ENCODE measurements at regions not wholly inside any gene's neighbourhood (a gene's known extent, or its start where the extent isn't known, plus 50 kb on each side); places are given as distances from the start of the nearest gene placed in this dataset.

DNA sequence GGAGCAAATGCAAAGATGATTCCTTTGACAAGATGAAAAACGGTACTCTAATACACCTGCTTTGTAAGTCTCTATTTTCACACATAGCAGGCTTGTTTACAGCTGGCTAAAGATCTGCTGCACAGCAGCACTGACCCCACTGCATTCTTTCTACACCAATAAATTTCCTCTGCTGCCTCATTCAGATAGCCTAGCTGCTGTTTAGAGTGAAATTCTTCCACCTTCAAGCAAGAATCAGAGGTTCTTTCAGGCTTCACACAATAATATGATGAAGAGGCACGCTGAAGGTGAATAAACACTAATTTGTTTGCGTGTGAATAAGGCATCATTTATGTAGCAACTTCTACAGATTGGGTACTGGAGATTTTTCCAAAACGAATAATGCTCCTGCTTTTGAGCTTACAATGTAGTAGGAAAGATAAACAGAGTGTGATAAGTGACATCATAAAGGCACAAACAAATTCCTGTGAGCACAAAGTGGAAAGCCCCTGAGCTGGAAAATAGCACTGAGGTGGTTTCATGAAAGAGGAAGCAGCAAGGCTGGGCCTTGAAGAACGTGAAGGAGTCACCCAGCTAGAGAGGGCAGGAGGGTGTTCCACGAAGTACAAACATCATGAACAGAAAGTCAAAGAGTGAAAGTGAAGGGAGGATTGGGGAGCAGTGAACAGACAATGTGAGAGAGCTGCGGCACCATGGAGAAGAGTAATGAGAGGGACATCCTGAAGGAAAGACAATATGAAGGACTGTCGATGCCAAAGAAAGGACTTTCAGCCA is 543.4 kb downstream of the CD83 start:
- TF ChIP-seq, protein P1, sequence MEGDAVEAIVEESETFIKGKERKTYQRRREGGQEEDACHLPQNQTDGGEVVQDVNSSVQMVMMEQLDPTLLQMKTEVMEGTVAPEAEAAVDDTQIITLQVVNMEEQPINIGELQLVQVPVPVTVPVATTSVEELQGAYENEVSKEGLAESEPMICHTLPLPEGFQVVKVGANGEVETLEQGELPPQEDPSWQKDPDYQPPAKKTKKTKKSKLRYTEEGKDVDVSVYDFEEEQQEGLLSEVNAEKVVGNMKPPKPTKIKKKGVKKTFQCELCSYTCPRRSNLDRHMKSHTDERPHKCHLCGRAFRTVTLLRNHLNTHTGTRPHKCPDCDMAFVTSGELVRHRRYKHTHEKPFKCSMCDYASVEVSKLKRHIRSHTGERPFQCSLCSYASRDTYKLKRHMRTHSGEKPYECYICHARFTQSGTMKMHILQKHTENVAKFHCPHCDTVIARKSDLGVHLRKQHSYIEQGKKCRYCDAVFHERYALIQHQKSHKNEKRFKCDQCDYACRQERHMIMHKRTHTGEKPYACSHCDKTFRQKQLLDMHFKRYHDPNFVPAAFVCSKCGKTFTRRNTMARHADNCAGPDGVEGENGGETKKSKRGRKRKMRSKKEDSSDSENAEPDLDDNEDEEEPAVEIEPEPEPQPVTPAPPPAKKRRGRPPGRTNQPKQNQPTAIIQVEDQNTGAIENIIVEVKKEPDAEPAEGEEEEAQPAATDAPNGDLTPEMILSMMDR (conservative IDR thresholded peaks at IDR 0.05) = no peak
- Histone ChIP-seq H3K14ac (ENCODE audit: insufficient read depth, low read length) (no peak overlapping the region), H3K79me2 (ENCODE audit: insufficient read depth, low read length) (no peaks in the 10 kb centered on the region), H4K8ac (replicated peaks; ENCODE audit: insufficient read length, low read depth, low read length) (no peak overlapping the region), H4K5ac (ENCODE audit: insufficient read length, low read depth, low read length) (no peak overlapping the region), H2BK5ac (ENCODE audit: insufficient read length, low read length) (no peak overlapping the region), H3K79me1 (ENCODE audit: insufficient read depth, low read depth, low read length, poor library complexity, severe bottlenecking) (no peaks in the 10 kb centered on the region), H2BK12ac (ENCODE audit: insufficient read length, low read depth, low read length) (no peak overlapping the region), H3K27me3 (ENCODE audit: insufficient read depth, low read length) (no peaks in the 10 kb centered on the region), H3K23ac (ENCODE audit: insufficient read length, low read depth, low read length) (no peak overlapping the region), H3K4me1 (ENCODE audit: insufficient read depth, low read length) (no peaks in the 10 kb centered on the region), H2AK5ac (ENCODE audit: insufficient read length, low read length) (no peak overlapping the region), H3K27ac (ENCODE audit: insufficient read length, low read depth, low read length) (no peak overlapping the region), H2BK120ac (ENCODE audit: low read depth, low read length, poor library complexity, severe bottlenecking) (no peak overlapping the region), H3K4me2 (ENCODE audit: insufficient read depth, insufficient read length, low read length) (no peak overlapping the region), H2AFZ (ENCODE audit: low read length) (no peak overlapping the region), H4K91ac (ENCODE audit: insufficient read length, low read depth, low read length) (no peak overlapping the region), H4K20me1 (ENCODE audit: control insufficient read depth, insufficient read depth, insufficient read length) (no peaks in the 10 kb centered on the region), H3T11ph (ENCODE audit: low read length) (no peak overlapping the region), H3K56ac (ENCODE audit: insufficient read length, low read depth, low read length) (no peak overlapping the region), H3K4ac (ENCODE audit: low read depth, low read length) (no peak overlapping the region), H2BK20ac (ENCODE audit: low read depth, low read length, poor library complexity, severe bottlenecking) (no peak overlapping the region), H3K9me3 (ENCODE audit: control insufficient read depth, low read depth, low read length) (no peaks in the 10 kb centered on the region), H3K9ac (ENCODE audit: extremely low read depth, insufficient read length, low read length) (no peak overlapping the region), H2BK15ac (ENCODE audit: low read depth, low read length) (no peak overlapping the region), H3K23me2 (ENCODE audit: insufficient read length, low read depth, low read length, poor library complexity, severe bottlenecking) (no peaks in the 10 kb centered on the region), H3K18ac (ENCODE audit: insufficient read length, low read depth, low read length) (no peak overlapping the region)
- Mint-ChIP-seq H3K27me3 (ENCODE audit: low read depth) (peaks cover 4% of the 10 kb centered on the region; the same call in 1 of the 2 replicates), H3K27ac (no peak overlapping the region), H3K9me3 (no peaks in the 10 kb centered on the region), H3K36me3 (ENCODE audit: insufficient read depth in 1 of 3, low read depth in 3 of 3) (no peaks in the 10 kb centered on the region), H3K4me3 (no peak overlapping the region), H3K4me1 (peaks cover 11 to 19% of the 10 kb centered on the region in 2 experiments)
- no peak for DNase-seq
- no CpG with 5 or more reads among the region's 8 CpGs for WGBS (ENCODE audit: extremely low coverage, insufficient read length, low lambda C conversion rate)
